Right hindlimb (tissue), 1 donor: ENCODE measurements at regions not wholly inside any gene's neighbourhood (a gene's known extent, or its start where the extent isn't known, plus 50 kb on each side); places are given as distances from the start of the nearest gene placed in this dataset.

Source experiments
- DNase-seq: peaks from one replicate; pipeline ENCODE4 v3.0.0-alpha.2; 2018

- no peak for DNase-seq
Observed at GRCh38 chr1:95431235-95431634, 197.2 kb downstream of the RWDD3 start.

- no peak for DNase-seq
Observed at GRCh38 chr1:95435611-95436010, 201.6 kb downstream of the RWDD3 start.

DNA sequence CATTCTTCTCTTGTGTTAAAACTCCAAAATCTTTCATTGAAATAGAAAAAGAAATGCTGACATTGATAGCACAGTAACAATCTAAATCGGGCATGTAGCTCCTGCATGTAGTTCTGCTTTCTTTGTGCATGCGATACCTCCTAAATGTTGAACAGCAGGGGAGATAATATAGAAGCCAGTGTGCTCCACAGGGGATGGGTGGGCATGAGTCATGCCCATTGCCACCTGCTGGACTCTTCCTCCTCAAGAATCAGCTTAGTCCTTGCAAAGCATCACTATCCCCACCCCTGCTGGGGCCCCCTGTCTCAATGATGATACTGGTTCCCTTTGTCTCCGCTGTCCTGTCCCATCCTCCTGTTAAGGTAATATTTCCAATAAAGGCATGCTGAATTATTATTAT, 203.0 kb downstream of the RWDD3 start:
- no peak for DNase-seq

DNA sequence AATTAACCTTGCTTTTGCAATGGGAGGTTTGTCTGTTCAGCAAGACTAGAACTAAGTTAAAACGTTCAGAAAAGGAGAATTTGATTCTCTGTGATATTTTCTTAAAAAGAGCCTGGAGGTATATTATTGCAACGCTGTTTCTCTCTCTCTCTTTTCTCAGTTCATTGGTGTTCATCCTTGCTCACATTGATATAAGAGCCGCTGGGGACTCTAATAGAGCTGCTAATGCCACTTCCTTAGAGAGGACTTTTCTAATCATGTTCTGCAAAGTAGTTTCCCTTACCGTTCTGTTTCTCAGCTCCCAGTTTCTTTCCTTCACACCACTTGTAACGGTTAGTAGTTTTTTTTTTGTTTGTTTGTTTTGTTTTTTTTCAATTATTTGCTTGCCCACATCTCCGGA, 203.8 kb downstream of the RWDD3 start:
- DNase-seq: no peak

GRCh38 chr1:95438218-95438948, 204.4 kb downstream of the RWDD3 start:
- no peak for DNase-seq

DNA sequence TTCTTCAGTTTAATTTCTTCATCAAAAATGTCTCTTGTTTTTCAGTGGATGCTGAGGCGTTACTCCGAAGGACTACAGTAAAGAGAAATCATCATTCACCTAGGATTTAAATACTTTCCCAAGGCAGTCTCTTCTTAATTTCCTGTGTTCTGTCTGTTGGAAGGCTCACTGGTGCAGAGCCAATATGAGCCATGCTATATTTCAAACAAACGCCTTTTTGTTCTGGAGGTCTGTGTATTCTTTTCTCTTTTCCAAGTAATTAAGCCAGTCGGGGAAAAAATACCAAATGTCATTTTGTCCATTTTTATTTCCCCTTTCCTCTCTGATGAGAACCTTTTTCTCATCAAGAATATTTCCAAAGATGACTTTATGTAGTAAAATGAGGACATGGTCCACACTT, 206.5 kb downstream of the RWDD3 start:
- no peak for DNase-seq

- DNase-seq: no peak
Observed at GRCh38 chr1:95449516-95449915, 215.5 kb downstream of the RWDD3 start.

GRCh38 chr1:95451054-95451453, 217.0 kb downstream of the RWDD3 start:
- no peak for DNase-seq

DNA sequence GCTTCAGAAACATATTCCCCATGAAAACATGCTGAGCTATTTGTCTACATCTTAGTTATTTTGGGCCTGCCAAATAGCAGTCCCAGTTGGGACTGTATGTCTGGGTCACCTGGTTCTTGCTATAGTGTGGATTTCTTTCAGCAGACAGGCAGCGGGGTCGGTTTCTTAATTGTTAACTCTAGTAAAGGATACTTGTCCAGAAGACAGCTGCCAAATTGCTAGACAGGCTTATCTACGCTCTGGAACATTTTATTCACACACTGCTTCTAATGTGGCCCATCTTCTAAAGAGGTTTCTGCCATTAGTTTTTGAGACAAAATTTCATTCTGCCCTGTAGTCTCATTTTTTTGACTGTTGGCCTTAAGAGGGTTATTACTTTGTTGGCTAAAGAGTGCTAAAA, 217.9 kb downstream of the RWDD3 start:
- no peak for DNase-seq

DNA sequence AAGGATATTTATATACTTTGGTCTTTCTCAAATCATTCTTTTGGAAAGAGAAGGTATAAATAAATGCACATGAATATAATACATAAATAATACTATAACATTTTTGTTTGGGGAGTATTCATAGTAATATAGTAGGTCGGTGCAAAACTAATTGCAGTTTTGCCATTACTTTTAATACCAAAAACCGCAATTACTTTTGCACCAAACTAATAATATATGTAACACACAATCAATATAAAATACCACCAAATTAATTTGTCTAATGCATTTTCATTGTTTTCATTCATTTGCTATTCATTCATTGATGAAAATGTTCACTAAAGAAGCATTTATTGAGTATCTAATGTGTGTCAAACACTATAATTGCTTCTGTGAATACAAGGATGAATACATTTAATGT, 219.0 kb downstream of the RWDD3 start:
- no peak for DNase-seq

DNA sequence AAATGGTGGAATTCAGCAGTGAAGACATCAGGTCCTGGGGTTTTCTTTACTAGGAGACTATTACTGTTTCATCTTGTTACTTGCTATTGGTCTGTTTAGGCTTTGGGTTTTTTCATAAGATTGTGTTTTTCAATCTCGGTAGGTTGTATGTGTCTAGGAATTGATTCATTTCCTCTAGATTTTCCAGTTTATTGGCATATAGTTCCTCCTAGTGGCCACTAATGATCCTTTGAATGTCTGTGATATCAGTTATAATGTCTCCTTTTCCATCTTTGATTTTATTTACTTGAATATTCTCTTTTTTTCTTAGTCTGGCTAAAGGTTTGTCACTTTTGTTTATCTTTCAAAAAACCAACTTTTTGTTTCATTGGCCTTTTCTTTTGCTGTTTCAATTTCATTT, 233.0 kb downstream of the RWDD3 start:
- DNase-seq: no peak

DNA sequence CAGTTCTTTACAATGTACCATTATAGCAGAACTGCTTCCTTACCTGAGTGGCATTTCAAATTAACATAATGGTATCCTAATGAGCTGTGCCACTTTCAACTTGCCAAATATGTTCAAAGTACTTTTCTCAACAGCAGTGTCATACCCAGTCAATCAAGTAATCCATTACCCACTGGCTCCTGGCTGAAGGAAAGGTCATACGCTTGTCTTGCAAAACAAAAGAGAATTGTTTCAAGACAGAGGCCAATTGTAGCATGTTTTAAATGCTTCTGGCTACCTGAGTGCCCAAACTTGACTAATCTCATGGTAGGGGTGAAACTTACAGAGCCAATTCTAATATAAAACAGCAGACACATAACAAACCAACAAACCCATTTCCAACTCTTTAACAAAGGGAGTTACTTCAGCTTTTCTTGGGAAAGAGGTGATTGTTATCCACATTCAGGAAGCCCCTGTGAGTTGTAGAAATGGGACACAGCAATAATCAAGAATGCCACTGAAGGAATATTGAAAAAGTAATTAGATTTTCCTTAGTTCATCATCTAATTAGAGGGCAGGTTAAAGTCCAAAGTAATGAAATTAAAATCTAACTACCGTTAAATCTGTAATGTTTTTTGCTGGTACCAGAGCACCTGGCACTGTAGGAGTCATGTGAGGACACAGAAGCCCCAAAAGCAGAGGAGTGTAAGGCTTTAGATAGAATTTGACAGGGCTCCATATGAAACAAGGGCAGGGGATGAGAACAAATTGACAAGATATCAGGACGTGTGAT, 241.9 kb downstream of the RWDD3 start:
- no peak for DNase-seq

- DNase-seq: no peak
Observed at GRCh38 chr1:95496307-95496706, 262.3 kb downstream of the RWDD3 start.

DNA sequence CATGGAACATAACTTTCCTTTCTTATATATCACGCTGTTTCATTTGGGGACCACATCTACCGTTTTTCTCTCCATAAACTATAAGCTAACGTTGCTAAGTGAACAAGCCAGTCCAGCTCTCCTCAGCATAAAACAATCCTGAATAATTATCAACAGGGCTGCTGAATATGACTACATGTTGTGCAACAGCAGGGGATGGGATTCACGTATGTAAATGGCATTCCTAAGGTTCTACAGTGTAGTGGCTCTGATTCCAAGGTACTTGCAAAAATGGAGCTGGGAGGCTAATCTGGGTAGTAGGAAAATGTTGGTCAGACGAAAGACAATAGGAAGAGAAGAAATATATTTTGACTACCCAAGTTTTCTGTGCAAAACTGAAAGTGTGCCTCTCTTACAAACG, 262.8 kb downstream of the RWDD3 start:
- no peak for DNase-seq

GRCh38 chr1:95497566-95497965, 263.6 kb downstream of the RWDD3 start:
- DNase-seq: no peak

GRCh38 chr1:95503278-95504030, 269.4 kb downstream of the RWDD3 start:
- peak; percentile 64 for DNase-seq

DNA sequence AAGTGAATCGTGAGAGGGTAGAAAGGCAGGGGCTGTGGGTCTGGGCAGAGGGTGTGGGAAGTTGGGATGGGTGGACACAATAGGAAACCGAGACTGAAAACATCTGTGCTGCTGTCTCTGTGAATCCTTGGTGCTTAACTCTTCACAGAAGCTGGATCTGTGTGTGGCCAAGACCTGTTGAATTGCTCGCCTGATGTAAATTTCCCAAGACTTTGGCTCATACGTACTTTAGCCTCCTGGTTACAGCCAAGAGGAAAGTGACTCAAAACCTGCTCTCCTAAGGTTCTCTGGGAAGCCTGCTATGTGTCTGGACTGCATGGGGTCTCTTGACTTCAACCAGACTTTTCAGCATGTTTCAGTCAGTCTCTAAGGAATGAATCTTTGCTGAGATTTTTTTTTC, 270.3 kb downstream of the RWDD3 start:
- DNase-seq: no peak

- DNase-seq: no peak
Observed at GRCh38 chr1:95506736-95507414, 272.9 kb downstream of the RWDD3 start.

- no peak for DNase-seq
Observed at GRCh38 chr1:95509989-95510388, 276.0 kb downstream of the RWDD3 start.

DNA sequence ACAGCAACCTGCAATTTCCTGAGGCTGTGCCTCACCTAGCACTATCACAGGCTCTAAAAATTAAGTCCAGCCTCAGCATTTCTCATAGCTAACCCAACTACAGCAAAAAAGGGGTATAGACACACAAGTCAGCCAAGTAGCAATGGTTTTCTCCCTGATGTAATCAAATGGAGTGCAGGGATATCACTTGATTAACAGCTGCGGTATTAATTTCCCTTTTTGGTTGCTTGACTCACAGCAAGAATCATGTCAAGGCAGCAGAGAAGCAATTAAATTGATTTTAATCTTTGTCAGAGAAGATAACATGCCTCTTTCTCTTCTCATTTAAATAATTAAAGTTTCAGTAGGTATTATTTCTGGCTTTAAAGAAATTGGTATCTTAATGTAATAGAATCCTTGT, 278.9 kb downstream of the RWDD3 start:
- no peak for DNase-seq

- DNase-seq: no peak
Observed at GRCh38 chr1:95517506-95517905, 283.5 kb downstream of the RWDD3 start.

- DNase-seq: no peak
Observed at GRCh38 chr1:95518310-95518709, 284.3 kb downstream of the RWDD3 start.

GRCh38 chr1:95520390-95520789, 286.4 kb downstream of the RWDD3 start:
- DNase-seq: no peak
